ENCODE measurements at regions not wholly inside any gene's neighbourhood (a gene's known extent, or its start where the extent isn't known, plus 50 kb on each side); places are given as distances from the start of the nearest gene placed in this dataset.

- Mint-ChIP-seq H3K27me3 (ENCODE audit: low read depth) (no peaks in the 10 kb centered on the region; the same call in 1 of the 2 replicates), H3K4me1 (peaks cover 0 to 2% of the 10 kb centered on the region in 2 experiments; a peak in 2 of 4 replicates), H3K36me3 (ENCODE audit: insufficient read depth in 1 of 3, low read depth in 3 of 3) (no peaks in the 10 kb centered on the region), H3K9me3 (no peaks in the 10 kb centered on the region; a peak in 2 of 5 replicates), H3K27ac (no peak overlapping the region; a peak in 1 of 7 replicates), H3K4me3 (no peak overlapping the region)
- H3K9me3 ChIP-seq (ENCODE audit: control insufficient read depth, low read depth, low read length), result no peaks in the 10 kb centered on the region
- TF ChIP-seq CTCF (conservative IDR thresholded peaks at IDR 0.05), result no peak
- no peak overlapping the region for H3T11ph ChIP-seq (ENCODE audit: low read length)
- no peak overlapping the region for H3K4me2 ChIP-seq (ENCODE audit: insufficient read depth, insufficient read length, low read length)
- no peak overlapping the region for H3K9ac ChIP-seq (ENCODE audit: extremely low read depth, insufficient read length, low read length)
- H4K91ac ChIP-seq (ENCODE audit: insufficient read length, low read depth, low read length), result no peak overlapping the region
- no peak overlapping the region for H3K23ac ChIP-seq (ENCODE audit: insufficient read length, low read depth, low read length)
- H4K20me1 ChIP-seq (ENCODE audit: control insufficient read depth, insufficient read depth, insufficient read length), result no peaks in the 10 kb centered on the region
- no peak overlapping the region for H2BK20ac ChIP-seq (ENCODE audit: low read depth, low read length, poor library complexity, severe bottlenecking)
- H3K27me3 ChIP-seq (ENCODE audit: insufficient read depth, low read length), result no peaks in the 10 kb centered on the region
- H2BK120ac ChIP-seq (ENCODE audit: low read depth, low read length, poor library complexity, severe bottlenecking), result no peak overlapping the region
- no peak overlapping the region for H2AK5ac ChIP-seq (ENCODE audit: insufficient read length, low read length)
- no peak overlapping the region for H4K5ac ChIP-seq (ENCODE audit: insufficient read length, low read depth, low read length)
- H3K27ac ChIP-seq (ENCODE audit: insufficient read length, low read depth, low read length), result no peak overlapping the region
- no peak overlapping the region for H4K8ac ChIP-seq (replicated peaks; ENCODE audit: insufficient read length, low read depth, low read length)
- no peaks in the 10 kb centered on the region for H3K79me1 ChIP-seq (ENCODE audit: insufficient read depth, low read depth, low read length, poor library complexity, severe bottlenecking)
- H3K56ac ChIP-seq (ENCODE audit: insufficient read length, low read depth, low read length), result no peak overlapping the region
- no peak overlapping the region for H3K4ac ChIP-seq (ENCODE audit: low read depth, low read length)
- no peaks in the 10 kb centered on the region for H3K23me2 ChIP-seq (ENCODE audit: insufficient read length, low read depth, low read length, poor library complexity, severe bottlenecking)
- no peak overlapping the region for H3K18ac ChIP-seq (ENCODE audit: insufficient read length, low read depth, low read length)
- H2BK5ac ChIP-seq (ENCODE audit: insufficient read length, low read length), result no peak overlapping the region
- H3K4me1 ChIP-seq (ENCODE audit: insufficient read depth, low read length), result no peaks in the 10 kb centered on the region
- H2AFZ ChIP-seq (ENCODE audit: low read length), result no peak overlapping the region
- no CpG with 5 or more reads among the region's 1 CpG for WGBS (ENCODE audit: extremely low coverage, insufficient read length, low lambda C conversion rate)
- H3K79me2 ChIP-seq (ENCODE audit: insufficient read depth, low read length), result no peaks in the 10 kb centered on the region
- no peak overlapping the region for H2BK12ac ChIP-seq (ENCODE audit: insufficient read length, low read depth, low read length)
- DNase-seq, result no peak
- H3K14ac ChIP-seq (ENCODE audit: insufficient read depth, low read length), result no peak overlapping the region
- H2BK15ac ChIP-seq (ENCODE audit: low read depth, low read length), result no peak overlapping the region
Observed at GRCh38 chr10:111993321-111993720, 190.2 kb downstream of the GPAM start.
